Mucosa of rectum (tissue), 2 donors: ENCODE measurements at regions not wholly inside any gene's neighbourhood (a gene's known extent, or its start where the extent isn't known, plus 50 kb on each side); places are given as distances from the start of the nearest gene placed in this dataset.
"Not testable (repeated sequence)": the region's sequence is repeated elsewhere in the genome, so short reads cannot be mapped to it uniquely, and the experiment has no call there.

Experiments used
- H3K27ac ChIP-seq, 2 donors: one replicate each; pipeline ENCODE4 v1.7.0; 2013; ENCODE audit warnings: inconsistent platforms in 2 of 2, low read depth in 2 of 2, low read length in 2 of 2
- H3K27me3 ChIP-seq, 2 donors: one replicate each; pipeline ENCODE4 v1.7.0; 2013; ENCODE audit warnings: low read length in 2 of 2; ENCODE audit not compliant: control insufficient read depth in 2 of 2, insufficient read depth in 2 of 2
- H3K36me3 ChIP-seq, 2 donors: one replicate each; pipeline ENCODE4 v1.7.0; 2013; ENCODE audit warnings: low read length in 2 of 2; ENCODE audit not compliant: control insufficient read depth in 2 of 2, insufficient read depth in 2 of 2
- H3K4me1 ChIP-seq, 2 donors: one replicate each; pipeline ENCODE4 v1.7.0; 2013; ENCODE audit warnings: low read length in 2 of 2, mild to moderate bottlenecking in 1 of 2; ENCODE audit not compliant: control insufficient read depth in 2 of 2, insufficient read depth in 2 of 2
- H3K4me3 ChIP-seq, 2 donors: one replicate each; pipeline ENCODE4 v1.7.0; 2013; ENCODE audit warnings: low read length in 2 of 2
- H3K9ac ChIP-seq, 2 donors: one replicate each; pipeline ENCODE4 v1.7.0; 2013; ENCODE audit warnings: low read length in 2 of 2, low read depth in 1 of 2, mild to moderate bottlenecking in 1 of 2
- H3K9me3 ChIP-seq, 2 donors: one replicate each; pipeline ENCODE4 v1.7.0; 2013; ENCODE audit warnings: low read length in 2 of 2; ENCODE audit not compliant: control insufficient read depth in 2 of 2
- donor health status: healthy.
- donor health status: Normal muscosa, but diverticular disease.

- H3K9me3 ChIP-seq = no peaks in the 10 kb centered on the region
- H3K27me3 ChIP-seq = no peaks in the 10 kb centered on the region
- H3K27ac ChIP-seq = no peak overlapping the region
- H3K9ac ChIP-seq = no peak overlapping the region
- H3K36me3 ChIP-seq = no peaks in the 10 kb centered on the region
- no peaks in the 10 kb centered on the region for H3K4me1 ChIP-seq
- H3K4me3 ChIP-seq = no peak overlapping the region
These were observed 1144.5 kb downstream of the TUSC7 start for GRCh38 chr3:117853923-117854668.

GRCh38 chr3:117856354-117856753, 1146.8 kb downstream of the TUSC7 start:
- Histone ChIP-seq H3K9me3 (no peaks in the 10 kb centered on the region), H3K4me3 (no peak overlapping the region), H3K27ac (no peak overlapping the region), H3K36me3 (no peaks in the 10 kb centered on the region), H3K9ac (no peak overlapping the region), H3K4me1 (no peaks in the 10 kb centered on the region), H3K27me3 (no peaks in the 10 kb centered on the region)

GRCh38 chr3:117863146-117863545, 1153.6 kb downstream of the TUSC7 start:
- Histone ChIP-seq H3K4me1 (no peaks in the 10 kb centered on the region), H3K9me3 (no peaks in the 10 kb centered on the region), H3K27ac (no peak overlapping the region), H3K9ac (no peak overlapping the region), H3K36me3 (no peaks in the 10 kb centered on the region), H3K27me3 (no peaks in the 10 kb centered on the region), H3K4me3 (no peak overlapping the region)

GRCh38 chr3:117865338-117865737, 1155.8 kb downstream of the TUSC7 start:
- H3K9ac ChIP-seq = no peak overlapping the region
- H3K27ac ChIP-seq = no peak overlapping the region
- no peaks in the 10 kb centered on the region for H3K4me1 ChIP-seq
- H3K9me3 ChIP-seq = no peaks in the 10 kb centered on the region
- no peaks in the 10 kb centered on the region for H3K27me3 ChIP-seq
- no peaks in the 10 kb centered on the region for H3K36me3 ChIP-seq
- H3K4me3 ChIP-seq = no peak overlapping the region

GRCh38 chr3:117868766-117869165, 1159.2 kb downstream of the TUSC7 start:
- Histone ChIP-seq H3K4me3 (no peak overlapping the region), H3K27ac (no peak overlapping the region), H3K27me3 (no peaks in the 10 kb centered on the region), H3K9me3 (no peaks in the 10 kb centered on the region), H3K9ac (no peak overlapping the region), H3K4me1 (no peaks in the 10 kb centered on the region), H3K36me3 (no peaks in the 10 kb centered on the region)

- Histone ChIP-seq H3K4me1 (no peaks in the 10 kb centered on the region), H3K27ac (no peak overlapping the region), H3K4me3 (no peak overlapping the region), H3K36me3 (no peaks in the 10 kb centered on the region), H3K9ac (no peak overlapping the region), H3K27me3 (no peaks in the 10 kb centered on the region), H3K9me3 (no peaks in the 10 kb centered on the region)
These were observed 1162.4 kb downstream of the TUSC7 start for GRCh38 chr3:117871934-117872333.

- not testable (repeated sequence) for H3K27me3 ChIP-seq, H3K9me3 ChIP-seq, H3K36me3 ChIP-seq, H3K4me3 ChIP-seq, H3K4me1 ChIP-seq, H3K27ac ChIP-seq, H3K9ac ChIP-seq
These were observed 1161.9 kb downstream of the IGSF11 start for GRCh38 chr3:117872594-117873248.

GRCh38 chr3:117873249-117873600, 1161.4 kb downstream of the IGSF11 start:
- H3K9ac ChIP-seq = no peak overlapping the region

GRCh38 chr3:117874028-117874690, 1160.5 kb downstream of the IGSF11 start:
- Histone ChIP-seq H3K4me1 (no peaks in the 10 kb centered on the region), H3K9ac (no peak overlapping the region), H3K9me3 (no peaks in the 10 kb centered on the region), H3K36me3 (no peaks in the 10 kb centered on the region), H3K4me3 (no peak overlapping the region), H3K27ac (no peak overlapping the region), H3K27me3 (no peaks in the 10 kb centered on the region)

More at GRCh38 chr3:117873249-117873600, 1161.4 kb downstream of the IGSF11 start:
- no peak overlapping the region for H3K4me3 ChIP-seq
- H3K36me3 ChIP-seq = no peaks in the 10 kb centered on the region
- no peaks in the 10 kb centered on the region for H3K27me3 ChIP-seq
- no peaks in the 10 kb centered on the region for H3K9me3 ChIP-seq
- no peaks in the 10 kb centered on the region for H3K4me1 ChIP-seq
- H3K27ac ChIP-seq = no peak overlapping the region
